ENCODE measurements at regions not wholly inside any gene's neighbourhood (a gene's known extent, or its start where the extent isn't known, plus 50 kb on each side); places are given as distances from the start of the nearest gene placed in this dataset.
A peak's percentile ranks its signal among the peaks of the same experiment; 100 is the strongest.

DNA sequence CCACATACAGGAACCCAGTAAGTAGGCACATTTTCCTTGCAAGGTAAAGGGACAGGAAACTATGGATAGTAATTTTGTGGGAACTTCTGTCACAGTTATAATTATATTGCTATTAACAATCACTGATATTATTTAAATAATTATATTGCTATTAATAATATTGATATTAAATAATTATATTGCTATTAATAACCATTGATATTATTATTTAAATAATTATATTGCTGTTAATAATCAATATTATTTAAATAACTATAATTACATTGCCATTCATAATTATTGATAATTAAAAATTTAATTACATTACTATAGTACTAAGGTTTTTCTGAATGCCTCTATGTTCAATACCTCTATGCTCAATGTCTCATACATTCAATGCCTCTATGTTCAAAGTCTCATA, 385.6 kb upstream of the SGCD start:
- DNase-seq (ENCODE audit: low read depth), result no peak
- TF ChIP-seq, protein P1, sequence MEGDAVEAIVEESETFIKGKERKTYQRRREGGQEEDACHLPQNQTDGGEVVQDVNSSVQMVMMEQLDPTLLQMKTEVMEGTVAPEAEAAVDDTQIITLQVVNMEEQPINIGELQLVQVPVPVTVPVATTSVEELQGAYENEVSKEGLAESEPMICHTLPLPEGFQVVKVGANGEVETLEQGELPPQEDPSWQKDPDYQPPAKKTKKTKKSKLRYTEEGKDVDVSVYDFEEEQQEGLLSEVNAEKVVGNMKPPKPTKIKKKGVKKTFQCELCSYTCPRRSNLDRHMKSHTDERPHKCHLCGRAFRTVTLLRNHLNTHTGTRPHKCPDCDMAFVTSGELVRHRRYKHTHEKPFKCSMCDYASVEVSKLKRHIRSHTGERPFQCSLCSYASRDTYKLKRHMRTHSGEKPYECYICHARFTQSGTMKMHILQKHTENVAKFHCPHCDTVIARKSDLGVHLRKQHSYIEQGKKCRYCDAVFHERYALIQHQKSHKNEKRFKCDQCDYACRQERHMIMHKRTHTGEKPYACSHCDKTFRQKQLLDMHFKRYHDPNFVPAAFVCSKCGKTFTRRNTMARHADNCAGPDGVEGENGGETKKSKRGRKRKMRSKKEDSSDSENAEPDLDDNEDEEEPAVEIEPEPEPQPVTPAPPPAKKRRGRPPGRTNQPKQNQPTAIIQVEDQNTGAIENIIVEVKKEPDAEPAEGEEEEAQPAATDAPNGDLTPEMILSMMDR (conservative IDR thresholded peaks at IDR 0.05; ENCODE audit: control insufficient read depth, insufficient read depth, low read depth, low read length), result no peak
- no peak overlapping the region for H3K4me3 ChIP-seq (ENCODE audit: control insufficient read depth, low read depth, low read length)

DNA sequence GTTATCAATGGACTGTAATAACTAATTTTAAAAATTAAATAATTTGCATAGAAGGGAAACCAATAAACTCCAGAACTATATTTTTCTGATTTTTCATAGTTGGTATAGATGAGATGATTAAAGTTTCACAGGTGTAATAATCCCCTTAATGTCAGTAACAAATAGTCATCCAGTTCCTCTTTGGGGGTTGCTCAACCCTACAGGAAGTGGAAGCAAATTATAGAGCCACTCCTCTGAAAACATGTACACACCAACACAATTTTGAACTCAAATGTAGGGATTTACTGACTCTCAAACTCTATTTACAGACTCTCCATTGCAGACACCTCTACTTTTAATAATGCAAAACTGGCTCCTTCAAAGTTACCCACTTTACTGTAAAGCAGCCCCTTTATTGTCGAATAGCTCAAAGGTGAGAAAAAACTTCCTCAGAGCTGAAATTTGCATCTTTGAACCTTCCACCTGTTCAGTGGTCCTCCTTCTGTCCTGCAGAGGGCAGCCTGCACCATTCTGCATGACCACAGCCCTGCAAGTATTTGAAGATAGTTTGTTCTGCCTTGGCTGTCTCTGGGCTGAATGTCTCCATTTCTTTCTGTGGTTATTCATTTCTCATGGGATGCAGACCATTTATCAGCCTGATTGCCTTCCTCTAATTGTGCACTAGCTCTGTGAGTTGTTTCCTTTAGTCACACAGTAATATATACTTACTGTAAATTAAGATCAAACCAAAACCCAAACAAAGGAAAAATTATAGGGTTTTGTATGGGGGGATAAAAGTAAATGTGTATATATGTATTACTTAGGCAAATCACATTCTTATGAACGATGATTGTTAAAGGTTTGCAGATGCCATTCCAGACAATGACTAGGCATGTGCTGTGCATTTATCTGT, 383.2 kb upstream of the SGCD start:
- DNase-seq (ENCODE audit: low read depth), result peak; percentile 61
- TF ChIP-seq, protein P1 (conservative IDR thresholded peaks at IDR 0.05; ENCODE audit: control insufficient read depth, insufficient read depth, low read depth, low read length), result peak; percentile 92
- no peak overlapping the region for H3K4me3 ChIP-seq (ENCODE audit: control insufficient read depth, low read depth, low read length)

DNA sequence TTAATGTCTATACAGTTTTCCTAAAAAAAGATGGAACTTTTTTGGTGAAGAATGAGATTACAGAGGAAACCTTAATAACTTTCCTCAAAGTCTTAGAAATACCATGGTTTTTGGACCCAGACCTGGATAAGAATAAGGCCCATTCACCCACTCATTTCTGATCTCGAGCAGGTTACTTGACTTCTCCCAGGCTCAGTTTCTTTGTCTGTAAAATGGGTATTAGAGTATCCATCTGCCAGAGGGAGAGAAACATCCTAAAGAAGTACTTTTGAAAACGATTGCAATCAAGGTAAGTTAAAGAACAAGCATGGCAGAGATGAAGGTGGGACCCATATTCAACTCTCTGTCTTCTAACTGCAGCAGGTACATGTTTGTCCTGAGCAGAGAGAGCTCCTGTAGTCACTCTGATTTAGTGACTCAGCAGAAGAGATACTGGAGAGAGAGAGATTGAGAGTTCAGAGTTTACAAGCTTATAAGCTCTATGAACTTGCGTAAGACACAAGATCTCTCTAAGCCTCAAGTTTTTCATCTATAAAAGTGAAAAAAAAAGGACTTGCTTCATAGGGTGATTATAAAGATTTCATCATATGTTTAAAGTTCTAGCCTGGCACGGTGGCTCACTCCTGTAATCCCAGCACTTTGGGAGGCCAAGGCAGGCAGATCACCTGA, 379.4 kb upstream of the SGCD start:
- TF ChIP-seq, protein P1 (conservative IDR thresholded peaks at IDR 0.05; ENCODE audit: control insufficient read depth, insufficient read depth, low read depth, low read length), result no peak
- DNase-seq (ENCODE audit: low read depth), result no peak
- H3K4me3 ChIP-seq (ENCODE audit: control insufficient read depth, low read depth, low read length), result no peak overlapping the region

DNA sequence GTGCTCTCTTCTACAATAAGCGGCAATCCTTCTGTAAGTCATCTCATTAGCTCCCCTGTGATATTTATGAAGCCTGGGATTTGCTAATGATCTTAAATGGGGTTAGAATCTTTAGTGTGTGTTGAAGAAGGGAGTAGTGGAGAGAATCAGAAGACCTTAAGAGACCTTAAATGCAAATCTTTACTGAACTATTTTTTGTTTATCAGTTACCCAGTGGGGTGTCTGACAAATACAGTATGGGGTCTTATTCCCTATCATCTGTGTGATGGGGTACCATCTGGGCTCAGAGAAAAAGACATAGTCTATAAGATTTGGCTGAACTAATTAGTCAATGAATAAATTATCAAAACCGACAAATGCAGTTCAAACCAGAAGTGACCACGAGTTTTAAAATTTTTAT, 378.4 kb upstream of the SGCD start:
- H3K4me3 ChIP-seq (ENCODE audit: control insufficient read depth, low read depth, low read length), result no peak overlapping the region
- TF ChIP-seq, protein P1 (conservative IDR thresholded peaks at IDR 0.05; ENCODE audit: control insufficient read depth, insufficient read depth, low read depth, low read length), result no peak
- no peak for DNase-seq (ENCODE audit: low read depth)

DNA sequence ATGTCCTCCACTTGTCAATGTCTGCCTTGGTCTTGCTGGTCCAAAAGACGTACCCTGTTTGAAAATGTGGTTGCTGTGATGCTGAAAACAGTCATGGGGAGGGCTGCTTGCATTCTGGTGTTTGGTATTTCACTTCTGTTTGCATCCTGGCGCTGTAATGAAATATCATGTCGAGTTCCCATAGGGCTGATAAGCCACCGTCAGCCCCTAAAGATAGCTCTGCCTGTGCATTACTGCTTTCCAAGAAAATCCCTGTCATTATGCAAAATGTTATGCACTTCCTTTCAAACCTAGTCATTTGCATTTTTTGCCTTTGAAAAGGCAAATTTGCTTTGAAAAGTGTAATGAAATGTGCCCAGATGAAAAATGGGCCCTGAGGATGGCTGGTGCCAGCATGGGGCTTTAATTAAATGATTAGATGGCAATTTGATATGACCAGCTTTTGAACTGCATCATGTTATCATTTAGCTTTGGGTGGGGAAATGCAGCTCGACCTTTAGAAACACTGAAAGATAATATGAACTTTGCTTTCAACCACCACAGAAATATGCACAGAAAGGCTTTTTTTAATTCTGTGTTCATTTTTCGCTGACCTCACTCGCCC, 374.4 kb upstream of the SGCD start:
- no peak overlapping the region for H3K4me3 ChIP-seq (ENCODE audit: control insufficient read depth, low read depth, low read length)
- no peak for DNase-seq (ENCODE audit: low read depth)
- TF ChIP-seq, protein P1 (conservative IDR thresholded peaks at IDR 0.05; ENCODE audit: control insufficient read depth, insufficient read depth, low read depth, low read length), result no peak

DNA sequence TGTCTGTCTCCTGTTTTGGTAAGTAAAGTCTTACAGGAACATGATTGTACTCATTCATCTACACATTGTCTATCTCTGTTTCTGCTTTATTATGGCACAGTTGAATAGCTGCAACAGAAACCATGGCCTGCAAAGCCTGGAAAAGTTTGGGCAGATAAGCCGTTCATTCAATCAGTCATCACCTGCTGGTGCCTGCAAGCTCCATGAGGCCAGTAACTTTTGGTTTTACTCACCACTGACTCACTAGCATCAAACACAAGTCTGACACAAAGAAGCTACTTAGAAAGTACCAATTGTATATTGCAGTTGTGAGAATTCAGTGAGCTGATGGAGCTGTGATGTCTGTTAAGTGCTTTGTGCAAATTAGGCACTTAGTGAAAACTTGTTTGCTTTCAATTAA, 373.6 kb upstream of the SGCD start:
- peak; percentile 8 for DNase-seq (ENCODE audit: low read depth)

More for the DNA sequence above, 373.6 kb upstream of the SGCD start:
- H3K4me3 ChIP-seq (ENCODE audit: control insufficient read depth, low read depth, low read length), result no peak overlapping the region
- TF ChIP-seq, protein P1 (conservative IDR thresholded peaks at IDR 0.05; ENCODE audit: control insufficient read depth, insufficient read depth, low read depth, low read length), result no peak
